ENCODE measurements at regions not wholly inside any gene's neighbourhood (a gene's known extent, or its start where the extent isn't known, plus 50 kb on each side); places are given as distances from the start of the nearest gene placed in this dataset.
"Not testable (repeated sequence)": the region's sequence is repeated elsewhere in the genome, so short reads cannot be mapped to it uniquely, and the experiment has no call there.

DNA sequence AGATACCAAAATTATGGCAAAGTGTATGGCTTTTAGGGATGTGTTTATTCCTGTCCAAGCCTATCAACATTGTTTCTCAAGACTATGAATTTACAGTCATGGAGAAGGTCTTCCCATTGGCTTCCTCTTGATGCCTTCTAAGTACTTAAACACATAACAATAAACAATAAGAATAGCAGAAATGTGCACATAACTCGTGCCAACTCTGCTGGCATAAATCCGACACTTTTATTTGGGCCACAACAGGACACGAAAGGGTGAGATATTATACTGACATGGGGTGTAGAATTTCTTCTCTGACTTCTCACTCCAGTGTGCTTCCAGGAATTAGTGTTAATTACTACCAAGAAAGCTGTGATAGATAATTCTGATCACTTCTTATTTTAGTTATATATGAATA, 695.9 kb upstream of the SLC35B3 start:
- no peak for DNase-seq (ENCODE audit: low read depth in 4 of 4, low spot score in 1 of 4)

DNA sequence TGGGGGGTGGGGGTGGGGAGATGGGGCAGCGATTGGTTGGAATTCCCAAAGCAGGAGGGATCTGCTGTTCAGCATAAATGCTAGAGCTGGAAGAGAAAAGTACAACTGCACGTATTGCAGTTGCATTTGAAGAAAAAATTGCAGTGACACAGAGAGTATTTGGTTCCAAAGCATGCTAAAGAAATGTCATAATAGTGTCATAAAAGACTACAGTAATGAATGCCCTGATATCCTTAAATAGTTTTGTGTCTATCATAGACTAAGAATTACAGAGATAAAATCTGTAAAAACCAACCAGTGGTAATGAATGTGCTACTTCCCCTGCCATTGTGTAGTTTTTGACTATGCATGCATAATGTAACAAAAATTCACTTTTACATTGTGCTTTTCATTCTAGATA, 693.6 kb upstream of the SLC35B3 start:
- no peak for DNase-seq (ENCODE audit: low read depth in 4 of 4, low spot score in 1 of 4)

DNA sequence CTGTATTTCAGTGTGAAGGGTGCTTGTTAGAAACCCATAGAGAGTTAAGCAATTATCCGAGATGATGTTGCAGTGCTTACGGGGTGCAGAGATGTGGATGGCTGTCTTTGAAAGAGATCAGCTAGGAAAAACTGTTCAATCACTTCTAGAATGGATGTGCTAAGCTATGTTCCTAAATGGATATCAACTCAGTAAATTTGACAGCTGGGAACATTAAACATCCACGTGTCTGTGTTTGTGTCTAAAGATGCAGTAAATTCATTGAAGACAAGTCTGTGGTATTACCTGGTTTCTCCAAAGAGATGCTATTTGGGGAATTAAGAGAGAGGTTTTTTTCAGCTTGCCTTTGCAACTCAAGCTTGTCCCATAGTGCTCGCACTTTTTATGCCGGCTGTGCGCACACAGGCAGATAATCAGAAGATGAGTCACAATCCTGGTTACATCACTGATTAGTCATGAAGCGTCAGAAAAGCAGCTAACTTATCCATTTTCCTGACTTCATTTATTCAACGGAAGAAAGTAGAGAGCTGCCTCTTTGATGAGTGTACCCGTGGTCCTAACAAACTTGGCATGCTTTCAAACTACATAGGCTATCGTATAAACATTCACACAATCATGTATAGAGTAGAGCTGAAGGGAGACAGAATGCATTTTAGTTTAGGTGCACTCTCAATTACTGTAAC, 691.7 kb upstream of the SLC35B3 start:
- no peak for DNase-seq (ENCODE audit: low read depth in 4 of 4, low spot score in 1 of 4)

DNA sequence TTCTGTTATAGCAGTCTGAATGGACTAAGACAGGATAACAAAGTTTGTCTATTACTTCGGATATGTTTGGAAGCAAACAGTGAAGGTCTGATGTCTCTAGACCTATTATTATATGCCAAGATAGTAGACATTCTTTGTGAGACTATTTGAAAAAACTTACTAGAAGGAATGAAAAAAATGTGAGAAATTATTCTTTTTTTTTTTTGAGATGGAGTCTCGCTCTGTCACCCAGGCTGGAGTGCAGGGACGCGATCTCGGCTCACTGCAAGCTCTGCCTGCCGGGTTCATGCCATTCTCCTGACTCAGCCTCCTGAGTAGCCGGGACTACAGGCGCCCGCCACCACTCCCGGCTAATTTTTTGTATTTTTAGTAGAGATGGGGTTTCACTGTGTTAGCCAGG, 690.7 kb upstream of the SLC35B3 start:
- not testable (repeated sequence) for DNase-seq (ENCODE audit: low read depth in 4 of 4, low spot score in 1 of 4)

DNA sequence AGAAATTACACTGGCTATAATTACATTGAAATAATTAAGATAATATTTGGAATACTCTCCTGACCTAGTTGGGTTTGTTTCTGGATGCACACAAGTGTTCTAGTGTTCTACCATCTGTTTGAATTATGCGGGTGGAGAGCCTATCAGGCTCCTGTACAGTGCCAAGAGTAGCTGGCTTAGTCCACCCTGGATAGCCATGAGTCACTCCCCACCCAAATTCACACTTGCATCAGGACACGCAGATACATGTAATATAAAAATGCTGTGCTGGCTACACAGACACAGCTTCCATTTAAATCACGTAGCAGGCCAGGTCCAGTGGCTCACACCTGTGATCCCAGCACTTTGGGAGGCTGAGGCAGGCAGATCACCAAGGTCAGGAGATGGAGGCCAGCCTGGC, 686.2 kb upstream of the SLC35B3 start:
- no peak for DNase-seq (ENCODE audit: low read depth in 4 of 4, low spot score in 1 of 4)

DNA sequence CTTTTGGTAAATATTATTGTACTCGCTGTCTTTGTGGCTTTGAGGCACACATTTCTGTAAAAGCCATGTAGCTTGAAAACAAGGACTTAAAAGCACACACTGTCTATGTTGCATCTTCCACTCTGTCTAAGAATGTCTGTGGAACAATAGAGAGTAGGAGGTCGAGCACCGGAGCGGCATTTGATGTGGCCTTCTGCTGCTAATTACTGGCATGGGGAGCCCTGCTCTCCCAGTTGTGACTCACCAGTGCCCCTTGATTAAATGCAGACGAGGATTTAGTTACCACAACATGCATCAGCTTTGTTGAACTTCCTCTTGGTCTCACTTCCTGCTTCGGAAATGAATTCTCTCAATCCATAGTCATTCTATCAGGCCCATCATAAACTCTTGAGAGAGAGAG, 680.7 kb upstream of the SLC35B3 start:
- no peak for DNase-seq (ENCODE audit: low read depth in 4 of 4, low spot score in 1 of 4)

DNA sequence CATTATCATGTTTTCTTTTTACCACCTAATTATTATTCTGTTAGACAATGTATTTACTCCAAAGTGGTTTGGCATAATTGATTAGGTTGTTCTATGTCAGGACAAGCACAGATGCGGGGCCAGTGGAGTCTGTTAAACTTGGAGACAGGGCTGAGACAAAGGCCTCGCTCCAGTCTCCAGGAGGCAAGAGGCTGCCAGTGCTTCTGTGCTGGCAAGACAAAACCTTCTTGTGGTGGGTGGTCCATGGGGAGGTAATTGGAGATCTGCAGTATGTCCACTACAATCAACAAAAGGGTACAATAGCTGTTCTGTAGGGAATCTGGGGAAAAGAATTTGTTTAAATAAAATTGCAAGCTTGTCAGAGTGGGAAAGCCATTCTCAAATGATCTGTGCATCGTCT, 677.2 kb upstream of the SLC35B3 start:
- DNase-seq (ENCODE audit: low read depth in 4 of 4, low spot score in 1 of 4), result no peak

DNA sequence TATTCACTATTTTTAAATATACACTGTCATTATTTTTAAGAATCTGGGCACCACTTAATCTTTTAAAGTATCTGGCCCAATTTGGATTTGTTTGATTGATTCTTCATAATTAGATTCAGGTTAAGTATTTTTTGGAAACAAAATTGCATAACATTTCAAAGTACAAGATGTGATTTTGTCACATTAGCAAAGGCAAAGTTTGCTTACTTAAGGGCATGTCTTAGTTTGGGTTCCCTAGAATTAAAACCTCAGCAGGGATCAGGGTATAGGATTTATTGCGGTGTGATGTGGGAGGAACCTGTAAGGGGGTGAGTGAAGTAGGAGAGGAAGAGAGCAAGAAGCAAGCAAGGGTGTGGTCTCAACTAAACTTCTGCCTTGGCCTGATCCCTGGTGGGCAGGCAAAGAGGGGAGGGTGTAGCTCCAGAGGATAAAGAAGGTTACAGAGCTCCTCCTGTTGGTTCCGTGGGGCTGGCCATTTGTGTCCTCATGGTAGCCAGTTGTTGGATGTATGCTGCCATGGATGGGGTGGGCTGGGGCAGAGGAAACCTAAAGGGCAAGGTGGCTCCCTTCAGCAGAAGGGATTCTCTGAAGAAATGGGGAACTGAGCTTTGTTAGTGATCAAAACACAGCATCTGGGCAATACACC, 668.7 kb upstream of the SLC35B3 start:
- DNase-seq (ENCODE audit: low read depth in 4 of 4, low spot score in 1 of 4), result no peak

DNA sequence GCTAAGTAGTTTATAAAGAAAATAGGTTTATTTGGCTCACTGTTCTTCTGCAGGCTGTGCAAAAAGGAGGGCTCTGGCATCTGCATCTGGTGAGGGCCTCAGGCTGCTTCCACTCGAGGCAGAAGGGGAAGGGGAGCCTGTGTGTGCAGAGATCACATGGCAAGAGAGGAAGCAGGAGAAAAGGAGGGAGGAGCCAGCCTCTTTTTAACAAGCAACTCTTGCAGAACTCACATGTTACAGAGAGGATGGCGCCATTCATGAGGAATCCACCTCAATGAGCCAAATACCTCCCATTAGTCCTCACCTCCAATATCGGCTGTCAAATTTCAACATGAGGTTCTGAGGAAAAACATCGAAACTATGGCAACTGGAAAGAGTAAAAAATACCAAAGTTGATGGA, 666.6 kb upstream of the SLC35B3 start:
- DNase-seq (ENCODE audit: low read depth in 4 of 4, low spot score in 1 of 4), result no peak

DNA sequence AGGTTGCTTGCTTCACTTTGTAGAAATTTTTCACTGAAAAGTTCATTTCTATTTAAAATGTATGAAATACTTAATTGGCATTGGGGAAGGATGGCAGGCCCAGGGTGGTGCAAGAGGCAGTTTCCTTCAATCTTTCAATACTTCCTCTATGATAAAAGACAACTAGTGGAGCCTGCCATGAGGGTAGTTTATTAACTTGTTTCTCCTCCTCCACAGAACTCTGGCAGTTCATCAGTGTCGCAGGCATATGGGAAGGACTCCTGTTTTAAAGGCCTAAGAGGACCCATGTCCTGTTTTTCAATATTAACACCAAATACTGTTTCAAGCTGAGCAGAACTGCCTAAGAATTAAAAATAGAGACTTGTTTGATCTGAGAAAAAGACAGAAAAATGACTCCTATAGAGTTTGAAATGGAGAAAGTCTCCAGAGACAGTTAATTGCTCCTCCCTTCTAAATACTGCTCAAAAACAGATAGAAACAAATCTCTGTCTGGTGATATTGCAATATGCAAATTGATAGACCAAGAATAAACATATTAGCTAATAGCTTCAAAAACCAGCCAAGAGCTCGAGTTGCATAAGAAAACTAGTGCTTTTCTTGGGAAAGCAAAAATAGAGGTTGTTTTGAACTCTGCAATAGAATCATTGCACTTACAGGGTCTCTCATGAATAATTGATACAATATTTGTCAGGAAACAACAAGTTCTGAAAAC, 665.7 kb upstream of the SLC35B3 start:
- no peak for DNase-seq (ENCODE audit: low read depth in 4 of 4, low spot score in 1 of 4)

DNA sequence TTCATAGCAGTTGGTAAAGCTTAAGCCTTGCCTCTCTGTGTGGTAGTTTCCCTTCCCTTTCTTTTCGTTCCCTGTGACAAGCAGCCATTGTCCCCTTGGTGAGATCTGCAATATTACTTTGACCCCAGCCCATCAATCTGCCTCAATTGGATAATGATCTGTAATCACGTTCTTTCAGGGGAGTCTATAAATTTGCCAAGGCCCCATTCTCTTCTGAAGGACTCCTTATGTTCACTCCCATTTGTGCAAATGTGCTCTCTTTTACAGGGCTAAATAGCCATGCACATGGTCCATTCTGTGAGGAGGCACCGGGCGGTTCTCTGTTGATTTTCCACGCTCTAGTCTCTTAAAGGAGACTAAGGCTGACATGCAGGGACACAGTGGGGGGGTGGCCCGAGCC, 660.4 kb upstream of the SLC35B3 start:
- DNase-seq (ENCODE audit: low read depth in 4 of 4, low spot score in 1 of 4), result no peak

DNA sequence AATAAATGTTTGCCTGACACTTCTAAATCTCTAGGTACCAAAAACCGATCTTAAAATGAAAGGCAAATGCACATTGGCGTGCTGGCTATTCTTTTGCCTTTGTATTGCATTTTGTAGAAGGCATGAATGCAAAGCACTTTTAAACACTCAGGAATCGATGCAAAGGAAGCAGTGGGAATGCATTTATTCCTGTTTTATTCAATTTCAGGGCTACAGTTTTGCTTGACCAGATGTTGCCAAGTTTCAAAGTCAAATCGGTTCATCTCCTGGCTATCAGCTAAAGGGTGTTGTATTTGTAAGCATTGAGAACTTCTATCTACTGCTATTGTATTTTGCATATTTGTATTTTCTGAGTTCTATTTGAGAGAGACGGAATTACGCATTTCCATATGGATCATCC, 659.8 kb upstream of the SLC35B3 start:
- no peak for DNase-seq (ENCODE audit: low read depth in 4 of 4, low spot score in 1 of 4)

DNA sequence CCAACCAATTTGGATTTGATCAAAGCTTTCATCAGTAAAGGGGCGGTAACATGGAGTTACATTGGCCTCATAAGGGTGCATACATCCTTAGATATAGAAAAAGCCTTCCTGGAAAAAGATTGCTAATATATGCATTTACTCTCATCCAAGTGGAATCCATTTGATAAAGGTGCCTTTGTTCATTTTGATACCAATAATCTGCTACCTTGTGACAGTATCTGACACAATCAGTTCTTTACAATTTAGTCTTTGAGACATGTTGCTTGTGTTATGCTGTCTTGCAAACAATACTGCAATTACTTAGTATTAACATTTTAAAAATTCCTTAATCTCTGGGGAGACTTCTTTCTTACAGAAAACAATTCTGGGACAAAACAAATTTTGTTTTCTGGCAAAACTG, 654.4 kb upstream of the SLC35B3 start:
- DNase-seq (ENCODE audit: low read depth in 4 of 4, low spot score in 1 of 4), result no peak

DNA sequence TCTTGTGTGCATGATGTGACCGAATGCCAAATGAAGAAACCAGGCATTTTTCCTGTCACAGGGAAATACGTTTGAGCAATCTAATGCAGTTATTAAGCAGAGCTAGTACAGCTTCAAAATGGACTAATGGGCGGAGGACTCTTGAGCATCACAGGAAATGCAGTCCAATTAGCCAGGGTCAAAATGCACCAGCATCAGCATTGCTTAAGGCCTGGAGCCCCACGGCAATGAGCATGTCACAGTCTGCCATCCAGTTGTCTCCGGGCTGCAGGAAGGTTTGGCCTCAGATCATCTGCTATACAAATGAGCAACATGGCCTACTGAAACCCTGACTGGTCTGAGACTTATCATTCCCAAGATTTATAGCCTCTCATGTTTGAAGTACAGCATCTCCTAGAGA, 652.1 kb upstream of the SLC35B3 start:
- DNase-seq (ENCODE audit: low read depth in 4 of 4, low spot score in 1 of 4), result no peak

DNA sequence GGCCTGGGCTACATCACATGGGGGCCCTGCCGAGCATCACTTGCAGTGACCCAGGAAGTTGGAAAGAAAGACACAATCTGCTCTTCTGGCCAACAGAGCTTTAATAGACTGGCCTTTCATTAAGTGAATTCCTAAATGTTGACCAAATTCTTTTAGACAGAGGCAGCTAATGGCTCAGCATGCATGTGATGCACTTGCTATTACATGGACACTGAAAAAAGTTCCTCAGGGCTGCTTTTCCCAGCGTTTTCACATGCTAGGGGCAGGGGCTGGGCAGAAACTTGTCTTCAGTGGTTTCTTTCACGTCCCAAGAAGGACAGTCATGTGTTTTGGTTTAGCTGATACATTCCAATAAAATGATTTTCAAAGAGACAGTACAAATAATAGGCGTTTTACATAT, 651.0 kb upstream of the SLC35B3 start:
- DNase-seq (ENCODE audit: low read depth in 4 of 4, low spot score in 1 of 4), result no peak

DNA sequence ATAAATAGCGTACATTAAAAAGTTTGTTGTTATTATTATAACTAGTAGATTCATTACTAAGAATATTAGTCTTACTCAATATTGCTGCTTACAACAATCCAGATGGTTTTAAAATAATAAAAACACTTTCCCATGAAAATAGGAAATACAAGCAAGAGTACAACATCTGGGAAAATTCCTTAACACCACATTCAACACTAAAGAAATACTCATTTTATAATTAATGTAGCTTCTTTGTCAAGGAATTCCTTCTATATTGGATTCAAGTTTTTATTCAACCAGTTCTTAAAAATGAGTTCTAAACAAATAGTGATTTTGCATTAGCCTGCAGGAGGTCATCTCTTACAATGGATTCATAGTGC, 650.3 kb upstream of the SLC35B3 start:
- DNase-seq (ENCODE audit: low read depth in 4 of 4, low spot score in 1 of 4), result no peak

DNA sequence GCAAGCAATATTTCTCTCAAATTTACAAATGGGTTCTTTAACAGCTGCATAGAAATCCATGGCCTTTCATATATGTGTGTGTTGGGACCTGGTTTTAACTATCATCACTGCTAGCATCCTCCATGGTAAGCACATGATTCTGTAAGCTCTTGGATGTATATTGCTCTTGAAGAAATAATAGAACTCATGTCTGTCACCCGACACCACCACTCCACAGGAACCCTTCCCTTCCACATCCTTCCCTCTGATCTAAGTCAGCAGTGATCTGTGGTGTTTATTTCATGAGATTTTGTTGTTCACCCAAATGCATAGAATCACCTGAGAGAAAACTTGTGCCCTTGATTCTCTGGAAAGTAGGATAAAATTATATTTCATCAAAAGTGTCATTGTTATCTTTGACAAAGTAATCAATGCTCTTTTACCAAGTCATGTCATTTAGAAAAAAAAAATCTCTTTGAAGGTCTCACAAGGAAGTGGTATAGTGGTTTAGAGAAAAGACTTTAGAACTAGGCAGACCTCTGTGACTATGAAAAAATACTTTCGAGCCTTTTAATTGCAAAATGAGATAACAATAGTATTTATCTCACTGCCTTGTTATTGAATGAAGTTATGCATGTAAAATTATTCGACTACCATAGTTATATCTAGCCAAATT, 649.8 kb upstream of the SLC35B3 start:
- no peak for DNase-seq (ENCODE audit: low read depth in 4 of 4, low spot score in 1 of 4)

DNA sequence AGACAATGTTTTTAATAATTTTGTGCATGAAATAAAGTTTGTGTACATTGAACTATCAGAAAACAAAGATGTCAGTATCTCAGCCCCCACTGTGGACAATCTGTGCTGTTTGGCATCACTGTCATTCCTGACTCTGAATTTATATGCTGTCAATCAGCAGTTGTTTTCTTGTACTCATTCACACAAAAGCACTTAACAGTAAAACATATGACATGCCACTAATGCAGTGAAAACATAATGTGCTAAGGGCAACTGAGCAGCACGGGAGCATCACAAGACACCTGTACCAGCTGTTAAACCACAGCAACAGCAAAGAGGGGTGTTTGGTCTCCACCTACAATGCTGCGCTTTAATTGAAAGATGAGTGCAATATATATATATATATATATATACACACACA, 647.8 kb upstream of the SLC35B3 start:
- DNase-seq (ENCODE audit: low read depth in 4 of 4, low spot score in 1 of 4), result no peak

DNA sequence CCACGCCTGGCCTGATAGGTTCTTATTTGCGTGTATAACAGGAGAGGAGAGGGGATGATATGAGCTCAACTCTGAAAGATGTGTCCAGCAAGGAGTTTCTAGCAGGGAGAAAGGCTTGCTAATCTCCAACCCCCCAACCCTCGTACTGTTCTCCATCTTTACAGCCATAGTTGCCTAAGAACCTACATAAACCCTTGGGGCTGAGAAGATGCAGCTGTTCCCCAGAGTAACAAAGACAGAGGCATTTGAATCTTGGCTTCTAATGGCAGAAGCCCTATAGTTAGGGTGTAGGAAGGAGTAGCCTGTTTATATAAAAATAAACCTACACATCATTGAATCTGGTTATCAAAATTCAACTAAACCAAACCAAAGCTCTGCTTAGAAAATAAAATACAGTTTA, 631.4 kb upstream of the SLC35B3 start:
- no peak for DNase-seq (ENCODE audit: low read depth in 4 of 4, low spot score in 1 of 4)

DNA sequence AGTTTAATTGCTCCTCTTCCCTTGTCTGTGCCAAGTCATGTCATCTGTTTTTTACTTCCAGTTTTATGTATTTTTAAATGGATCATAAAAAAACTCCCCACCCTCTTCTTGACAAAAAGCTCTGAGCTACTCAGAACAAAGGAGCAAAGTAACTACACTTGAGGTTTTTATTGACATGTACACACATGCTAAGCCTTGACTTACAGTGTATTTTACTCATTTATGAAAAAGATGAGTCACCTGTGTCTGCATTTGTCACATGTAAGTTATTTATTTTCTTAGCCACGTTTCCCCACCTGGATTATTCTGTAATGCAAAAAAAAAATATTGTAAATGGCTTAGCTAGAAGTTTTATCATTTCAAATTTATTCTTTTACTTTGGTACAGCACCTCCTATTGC, 628.8 kb upstream of the SLC35B3 start:
- DNase-seq (ENCODE audit: low read depth in 4 of 4, low spot score in 1 of 4), result no peak

DNA sequence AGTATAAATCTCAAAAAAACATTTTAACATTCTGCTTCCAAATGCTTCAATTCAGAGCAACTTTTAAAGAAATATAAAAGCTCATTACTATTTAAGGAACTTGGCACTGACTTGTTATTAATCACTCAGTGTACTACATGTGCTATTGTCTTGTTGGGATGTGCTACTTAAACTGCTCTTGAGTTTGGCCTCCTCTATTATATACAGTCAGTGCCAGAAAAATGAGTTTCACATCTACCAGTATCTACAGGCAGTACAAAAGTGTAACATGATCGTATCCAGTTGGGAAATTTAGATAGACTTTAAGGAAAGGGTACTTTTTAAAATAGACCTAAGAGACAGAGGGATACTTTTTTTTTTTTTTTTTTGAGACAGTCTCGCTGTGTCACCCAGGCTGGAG, 627.3 kb upstream of the SLC35B3 start:
- DNase-seq (ENCODE audit: low read depth in 4 of 4, low spot score in 1 of 4), result no peak

DNA sequence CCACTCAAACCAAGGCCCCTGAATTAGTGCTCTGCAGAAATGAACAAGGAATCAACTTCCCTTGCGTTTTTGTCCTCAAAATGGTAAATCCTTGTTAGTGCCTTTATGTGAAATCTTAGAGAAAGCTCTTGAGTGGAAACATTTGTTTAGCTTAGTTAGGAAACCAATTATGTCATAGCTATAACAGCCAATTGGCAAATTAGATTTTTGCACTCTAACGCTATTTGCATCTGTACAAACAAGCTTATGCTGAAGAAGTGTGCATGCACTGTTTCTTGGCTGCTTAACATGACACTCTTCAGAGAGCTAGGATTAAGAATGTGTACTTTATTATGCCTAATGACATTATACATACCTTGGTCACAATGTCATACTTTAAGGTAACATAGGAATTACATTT, 622.6 kb upstream of the SLC35B3 start:
- DNase-seq (ENCODE audit: low read depth in 4 of 4, low spot score in 1 of 4), result no peak

All from stimulated activated CD4-positive, alpha-beta T cell treated with anti-CD3 and anti-CD28 coated beads, Interleukin-1b, Interleukin-23, amount 100 ng/mL, for 24 hours (primary cell).